ENCODE measurements at regions not wholly inside any gene's neighbourhood (a gene's known extent, or its start where the extent isn't known, plus 50 kb on each side); places are given as distances from the start of the nearest gene placed in this dataset.
"Not testable (repeated sequence)": the region's sequence is repeated elsewhere in the genome, so short reads cannot be mapped to it uniquely, and the experiment has no call there.

GRCh38 chr3:178207627-178208026 lies 328.6 kb upstream of the KCNMB2 start:
- DNase-seq (ENCODE audit: low read depth in 2 of 2, low spot score in 1 of 2): not testable (repeated sequence)

GRCh38 chr3:178209116-178209515 lies 327.1 kb upstream of the KCNMB2 start:
- DNase-seq (ENCODE audit: low read depth in 2 of 2, low spot score in 1 of 2): not testable (repeated sequence)

DNA sequence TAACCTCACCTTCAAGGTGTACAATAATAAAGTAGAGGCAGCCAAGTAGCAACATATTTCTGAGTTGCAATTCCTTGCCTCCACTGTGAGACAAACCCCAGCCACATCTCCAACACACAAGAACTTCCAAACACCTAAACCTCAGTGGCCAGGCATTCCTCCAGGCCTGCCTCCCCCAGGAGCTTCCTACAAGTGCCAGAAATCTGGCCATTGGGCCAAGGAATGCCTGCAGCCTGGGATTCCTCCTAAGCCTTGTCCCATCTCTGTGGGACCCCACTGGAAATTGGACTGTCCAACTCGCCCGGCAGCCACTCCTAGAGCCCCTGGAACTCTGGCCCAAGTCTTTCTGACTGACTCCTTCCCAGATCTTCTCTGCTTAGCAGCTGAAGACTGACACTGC lies 326.6 kb upstream of the KCNMB2 start:
- not testable (repeated sequence) for DNase-seq (ENCODE audit: low read depth in 2 of 2, low spot score in 1 of 2)

GRCh38 chr3:178211086-178211485 lies 325.1 kb upstream of the KCNMB2 start:
- not testable (repeated sequence) for DNase-seq (ENCODE audit: low read depth in 2 of 2, low spot score in 1 of 2)

DNA sequence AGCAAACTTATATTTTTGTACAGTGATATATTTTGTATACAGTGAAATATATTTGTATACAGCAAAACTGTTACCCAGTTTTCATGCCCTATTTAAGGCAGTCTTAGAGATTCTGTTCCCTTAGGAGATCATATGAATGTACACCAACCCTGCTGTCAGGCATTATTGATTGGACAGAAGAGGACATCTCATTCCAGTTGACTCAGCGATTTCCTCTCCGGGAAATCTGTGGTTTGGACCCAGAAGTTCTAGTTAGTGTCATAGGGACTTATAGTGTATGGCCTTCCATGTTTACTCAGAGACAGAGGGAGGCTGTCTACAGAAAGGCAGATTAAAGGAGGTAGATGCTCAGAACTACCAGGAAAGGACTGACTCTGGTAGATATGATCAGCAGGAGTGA lies 318.8 kb upstream of the KCNMB2 start:
- DNase-seq (ENCODE audit: low read depth in 2 of 2, low spot score in 1 of 2): no peak

DNA sequence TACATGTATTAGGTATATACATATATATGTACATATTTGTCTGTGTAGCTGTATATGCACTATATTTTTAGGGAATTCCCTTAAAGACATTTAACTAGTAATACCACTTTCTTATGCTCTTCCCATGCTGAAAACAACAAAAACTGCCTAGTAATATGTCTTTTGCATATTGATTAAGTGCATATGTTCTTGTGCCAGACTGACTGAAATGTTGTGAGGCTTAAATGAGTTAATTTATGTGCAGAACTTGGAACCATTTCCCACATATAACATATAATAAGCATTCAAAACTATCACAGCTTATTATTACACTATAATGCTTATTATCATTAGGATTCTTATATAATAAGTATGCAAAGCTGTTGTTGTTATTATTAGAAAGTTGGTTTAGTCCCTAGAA lies 318.0 kb upstream of the KCNMB2 start:
- no peak for DNase-seq (ENCODE audit: low read depth in 2 of 2, low spot score in 1 of 2)

DNA sequence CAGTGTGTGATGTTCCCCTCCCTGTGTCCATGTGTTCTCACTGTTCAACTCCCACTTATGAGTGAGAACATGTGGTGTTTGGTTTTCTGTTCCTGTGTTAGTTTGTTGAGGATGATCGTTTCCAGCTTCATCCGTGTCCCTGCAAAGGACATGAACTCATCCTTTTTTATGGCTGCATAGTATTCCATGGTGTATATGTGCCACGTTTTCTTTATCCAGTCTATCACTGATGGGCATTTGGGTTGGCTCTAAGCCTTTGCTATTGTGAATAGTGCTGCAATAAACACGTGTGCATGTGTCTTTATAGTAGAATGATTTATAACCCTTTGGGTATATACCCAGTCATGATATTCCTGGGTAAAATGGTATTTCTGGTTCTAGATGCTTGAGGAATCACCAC lies 316.6 kb upstream of the KCNMB2 start:
- DNase-seq (ENCODE audit: low read depth in 2 of 2, low spot score in 1 of 2): not testable (repeated sequence)

- DNase-seq (ENCODE audit: low read depth in 2 of 2, low spot score in 1 of 2): no peak
These were observed 312.4 kb upstream of the KCNMB2 start for GRCh38 chr3:178223876-178224275.

GRCh38 chr3:178226094-178226493 lies 310.1 kb upstream of the KCNMB2 start:
- DNase-seq (ENCODE audit: low read depth in 2 of 2, low spot score in 1 of 2): no peak

DNA sequence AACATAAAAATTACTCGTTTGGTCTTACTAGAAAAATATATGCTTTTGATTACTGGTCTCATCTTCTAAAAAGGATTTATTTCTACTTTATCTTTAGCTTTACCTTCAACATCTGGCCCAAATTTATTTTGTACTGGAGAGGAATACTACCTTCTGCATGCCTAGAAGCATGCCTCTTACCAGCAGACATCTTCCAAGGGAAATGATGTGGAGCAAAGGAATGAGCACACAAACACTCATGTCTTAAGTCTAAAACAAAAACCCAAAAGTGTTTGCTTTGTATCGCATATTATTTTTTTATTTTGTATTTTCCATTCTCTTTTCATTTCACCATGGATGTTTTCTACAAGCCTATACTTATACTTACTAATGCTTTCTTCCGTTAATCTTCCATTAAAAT lies 304.6 kb upstream of the KCNMB2 start:
- no peak for DNase-seq (ENCODE audit: low read depth in 2 of 2, low spot score in 1 of 2)

- no peak for DNase-seq (ENCODE audit: low read depth in 2 of 2, low spot score in 1 of 2)
These were observed 302.7 kb upstream of the KCNMB2 start for GRCh38 chr3:178233371-178234071.

GRCh38 chr3:178236555-178237277 lies 299.5 kb upstream of the KCNMB2 start:
- DNase-seq (ENCODE audit: low read depth in 2 of 2, low spot score in 1 of 2): no peak

GRCh38 chr3:178238179-178238578 lies 298.1 kb upstream of the KCNMB2 start:
- DNase-seq (ENCODE audit: low read depth in 2 of 2, low spot score in 1 of 2): no peak

- DNase-seq (ENCODE audit: low read depth in 2 of 2, low spot score in 1 of 2): no peak
These were observed 291.2 kb upstream of the KCNMB2 start for GRCh38 chr3:178244733-178245709.

- DNase-seq (ENCODE audit: low read depth in 2 of 2, low spot score in 1 of 2): no peak
These were observed 290.2 kb upstream of the KCNMB2 start for GRCh38 chr3:178246004-178246403.

DNA sequence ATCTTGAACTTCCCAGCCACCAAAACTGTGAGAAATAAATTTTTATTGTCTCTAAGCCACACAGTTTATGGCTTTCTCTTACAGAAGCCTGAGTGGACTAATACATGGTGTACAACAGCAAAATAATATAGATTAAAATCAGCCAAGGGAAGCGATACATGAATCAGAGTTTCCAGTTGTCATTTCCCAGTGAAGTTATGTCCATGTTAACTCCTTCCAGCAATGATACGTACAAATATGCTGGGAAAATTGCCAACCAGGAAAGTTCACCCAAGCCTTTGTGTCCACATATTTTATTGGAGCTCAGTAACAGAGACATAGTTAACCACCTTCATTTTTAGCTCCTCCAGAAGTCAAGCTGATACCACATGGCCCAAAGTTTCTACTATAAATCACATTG lies 280.9 kb upstream of the KCNMB2 start:
- DNase-seq (ENCODE audit: low read depth in 2 of 2, low spot score in 1 of 2): no peak

DNA sequence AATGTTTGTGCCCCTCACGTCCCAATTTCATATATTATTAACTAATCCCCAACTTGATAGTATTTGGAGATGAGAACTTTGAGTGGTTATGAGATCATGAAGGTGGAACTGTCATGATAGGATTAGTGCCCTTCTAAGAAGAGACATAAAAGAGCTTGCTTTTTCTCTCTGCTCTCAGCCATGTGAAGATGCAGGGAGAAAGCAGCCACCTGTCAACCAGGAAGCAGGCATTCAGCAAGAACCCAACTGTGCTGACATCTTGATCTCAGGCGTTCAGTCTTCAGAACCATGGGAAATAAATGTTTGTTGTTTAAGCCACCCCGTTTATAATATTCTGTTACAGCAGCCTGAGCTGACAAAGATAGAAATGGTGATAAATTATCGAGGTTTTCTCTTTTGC lies 278.7 kb upstream of the KCNMB2 start:
- no peak for DNase-seq (ENCODE audit: low read depth in 2 of 2, low spot score in 1 of 2)

GRCh38 chr3:178258121-178258520 lies 278.1 kb upstream of the KCNMB2 start:
- DNase-seq (ENCODE audit: low read depth in 2 of 2, low spot score in 1 of 2): no peak

- DNase-seq (ENCODE audit: low read depth in 2 of 2, low spot score in 1 of 2): no peak
These were observed 276.5 kb upstream of the KCNMB2 start for GRCh38 chr3:178259703-178260102.

- DNase-seq (ENCODE audit: low read depth in 2 of 2, low spot score in 1 of 2): no peak
These were observed 275.2 kb upstream of the KCNMB2 start for GRCh38 chr3:178260887-178261565.
